ENCODE measurements at regions not wholly inside any gene's neighbourhood (a gene's known extent, or its start where the extent isn't known, plus 50 kb on each side); places are given as distances from the start of the nearest gene placed in this dataset.
"Not testable (repeated sequence)": the region's sequence is repeated elsewhere in the genome, so short reads cannot be mapped to it uniquely, and the experiment has no call there.

GRCh38 chr20:48486065-48486464, 341.7 kb downstream of the PREX1 start:
- intact Hi-C loops (cut with micrococcal nuclease) = no loop called here
- Histone ChIP-seq H3K4me3 (no peak overlapping the region), H3K4me1 (no peaks in the 10 kb centered on the region), H3K9me3 (replicated peaks) (no peaks in the 10 kb centered on the region), H3K27me3 (ENCODE audit: low read depth) (peaks cover 65% of the 10 kb centered on the region), H3K27ac (replicated peaks) (no peak overlapping the region), H3K36me3 (no peaks in the 10 kb centered on the region)
- no peak for TF ChIP-seq CTCF (IDR thresholded peaks at IDR 0.05; ENCODE audit: borderline replicate concordance)
- no peak for DNase-seq

- intact Hi-C loops (cut with micrococcal nuclease); H3K9me3 ChIP-seq (replicated peaks); H3K36me3 ChIP-seq; DNase-seq; H3K4me3 ChIP-seq; H3K4me1 ChIP-seq; H3K27ac ChIP-seq (replicated peaks): not testable (repeated sequence)
- peaks cover 74% of the 10 kb centered on the region for H3K27me3 ChIP-seq (ENCODE audit: low read depth)
Observed at GRCh38 chr20:48485153-48485552, 342.6 kb downstream of the PREX1 start.

GRCh38 chr20:48483334-48484066, 344.3 kb downstream of the PREX1 start:
- Histone ChIP-seq H3K9me3 (replicated peaks) (no peaks in the 10 kb centered on the region), H3K27ac (replicated peaks) (no peak overlapping the region), H3K4me3 (no peak overlapping the region), H3K36me3 (no peaks in the 10 kb centered on the region), H3K27me3 (ENCODE audit: low read depth) (peaks cover 84% of the 10 kb centered on the region), H3K4me1 (no peaks in the 10 kb centered on the region)
- intact Hi-C loops (cut with micrococcal nuclease) = no loop called here
- no peak for DNase-seq
- no peak for TF ChIP-seq CTCF (IDR thresholded peaks at IDR 0.05; ENCODE audit: borderline replicate concordance)

- DNase-seq = no peak
- intact Hi-C loops (cut with micrococcal nuclease) = no loop called here
- no peaks in the 10 kb centered on the region for H3K4me1 ChIP-seq
- no peaks in the 10 kb centered on the region for H3K9me3 ChIP-seq (replicated peaks)
- H3K4me3 ChIP-seq = no peak overlapping the region
- TF ChIP-seq CTCF (IDR thresholded peaks at IDR 0.05; ENCODE audit: borderline replicate concordance) = no peak
- H3K36me3 ChIP-seq = no peaks in the 10 kb centered on the region
- no peak overlapping the region for H3K27ac ChIP-seq (replicated peaks)
- peaks cover 84% of the 10 kb centered on the region for H3K27me3 ChIP-seq (ENCODE audit: low read depth)
Observed at GRCh38 chr20:48482790-48483189, 345.0 kb downstream of the PREX1 start.

- no peaks in the 10 kb centered on the region for H3K9me3 ChIP-seq (replicated peaks)
- H3K27me3 ChIP-seq (ENCODE audit: low read depth) = peaks cover 83% of the 10 kb centered on the region
- TF ChIP-seq CTCF (IDR thresholded peaks at IDR 0.05; ENCODE audit: borderline replicate concordance) = no peak
- no peaks in the 10 kb centered on the region for H3K36me3 ChIP-seq
- H3K27ac ChIP-seq (replicated peaks) = no peak overlapping the region
- H3K4me3 ChIP-seq = no peak overlapping the region
- intact Hi-C loops (cut with micrococcal nuclease) = no loop called here
- DNase-seq = no peak
- H3K4me1 ChIP-seq = no peaks in the 10 kb centered on the region
Observed at GRCh38 chr20:48480216-48480772, 347.5 kb downstream of the PREX1 start.

- Histone ChIP-seq H3K4me3 (no peak overlapping the region), H3K4me1 (no peaks in the 10 kb centered on the region), H3K27me3 (ENCODE audit: low read depth) (peaks cover 94% of the 10 kb centered on the region), H3K36me3 (no peaks in the 10 kb centered on the region), H3K9me3 (replicated peaks) (no peaks in the 10 kb centered on the region), H3K27ac (replicated peaks) (no peak overlapping the region)
- no peak for TF ChIP-seq CTCF (IDR thresholded peaks at IDR 0.05; ENCODE audit: borderline replicate concordance)
- DNase-seq = no peak
- intact Hi-C loops (cut with micrococcal nuclease) = no loop called here
Observed at GRCh38 chr20:48478806-48479585, 348.8 kb downstream of the PREX1 start.
